ENCODE measurements at regions not wholly inside any gene's neighbourhood (a gene's known extent, or its start where the extent isn't known, plus 50 kb on each side); places are given as distances from the start of the nearest gene placed in this dataset.

DNA sequence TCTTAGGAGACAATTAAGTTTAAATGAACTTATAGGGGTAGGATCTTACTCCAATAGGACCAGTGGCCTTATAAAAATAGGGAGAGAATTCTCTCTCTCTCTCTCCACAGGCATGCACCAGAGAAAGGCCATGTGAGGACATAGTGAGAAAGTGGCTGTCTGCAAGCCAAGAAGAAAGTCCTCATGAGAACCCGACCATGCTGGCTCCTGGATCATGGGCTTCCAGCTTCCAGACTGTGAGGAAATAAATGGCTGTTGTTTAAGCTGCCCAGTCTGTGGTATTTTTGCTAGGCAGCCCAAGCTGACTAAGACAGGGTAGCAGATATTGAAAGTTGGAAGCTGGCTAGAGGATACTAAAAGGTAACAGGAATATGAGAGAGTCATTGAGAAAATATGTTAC lies 454.0 kb downstream of the NBAS start:
- TF ChIP-seq TAF1 (IDR thresholded peaks at IDR 0.05; ENCODE audit: borderline replicate concordance, insufficient read depth, low read length) (no peak), SIN3A (IDR thresholded peaks at IDR 0.05; ENCODE audit: borderline replicate concordance, insufficient read depth, low read length) (no peak), POLR2AphosphoS5 (IDR thresholded peaks at IDR 0.05; ENCODE audit: low read depth, low read length) (no peak)

Data from PFSK-1 (cell line).